CD4-positive, alpha-beta T cell treated with Interleukin-6 for 4 hours (primary cell): ENCODE measurements at regions not wholly inside any gene's neighbourhood (a gene's known extent, or its start where the extent isn't known, plus 50 kb on each side); places are given as distances from the start of the nearest gene placed in this dataset.

Experiments
- DNase-seq: peaks from one replicate; pipeline ENCODE4 v3.0.0-alpha.2; 2020; ENCODE audit warnings: mixed read lengths

DNA sequence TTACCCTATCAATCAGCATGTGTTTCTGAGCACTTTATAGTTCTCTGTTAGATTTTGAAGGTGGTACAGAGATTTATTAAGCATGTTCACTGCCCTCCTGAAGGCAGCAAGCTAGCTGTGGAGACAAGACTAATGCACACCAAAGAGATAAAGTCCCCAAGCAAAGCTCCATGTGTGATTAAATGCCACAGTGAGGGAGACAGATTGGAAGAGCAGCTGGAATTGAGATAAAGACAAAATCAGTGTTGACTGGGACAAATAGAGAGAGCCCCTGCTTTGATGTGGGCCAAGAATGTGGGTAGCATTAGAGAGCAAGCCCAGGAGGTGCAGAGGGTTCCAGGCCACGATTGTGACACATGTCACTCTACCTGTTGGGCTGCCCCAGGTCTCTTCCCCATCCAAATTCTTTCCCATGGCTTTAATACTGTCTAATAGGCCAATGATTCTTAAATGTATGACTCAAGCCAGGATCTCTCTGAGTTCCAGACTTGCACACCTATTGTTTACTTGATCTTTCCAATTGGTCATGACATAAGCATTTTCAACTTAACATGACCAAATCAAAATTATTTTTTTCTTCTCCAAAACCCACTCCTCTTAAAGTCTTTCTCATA, 60.1 kb upstream of the ZC3H12C start:
- DNase-seq, result no peak

DNA sequence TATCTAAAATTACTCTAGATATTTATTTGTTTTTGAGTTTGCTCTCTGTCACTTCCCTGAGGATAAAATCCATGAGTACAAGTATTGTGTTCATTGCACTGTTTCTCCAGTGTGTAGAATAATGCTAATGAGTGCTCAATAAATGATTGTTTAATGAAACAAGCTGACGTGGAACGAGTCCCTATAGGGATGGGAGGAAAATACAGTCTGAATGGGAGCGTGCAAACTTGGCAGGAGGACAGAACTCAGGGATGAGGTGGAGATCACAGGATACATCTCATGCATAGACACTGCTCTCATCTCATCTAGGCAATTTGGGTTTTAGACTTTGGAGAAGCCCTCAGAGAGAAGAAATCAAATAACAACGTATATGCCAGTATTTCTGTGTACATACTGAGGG, 58.4 kb upstream of the ZC3H12C start:
- DNase-seq, result no peak

DNA sequence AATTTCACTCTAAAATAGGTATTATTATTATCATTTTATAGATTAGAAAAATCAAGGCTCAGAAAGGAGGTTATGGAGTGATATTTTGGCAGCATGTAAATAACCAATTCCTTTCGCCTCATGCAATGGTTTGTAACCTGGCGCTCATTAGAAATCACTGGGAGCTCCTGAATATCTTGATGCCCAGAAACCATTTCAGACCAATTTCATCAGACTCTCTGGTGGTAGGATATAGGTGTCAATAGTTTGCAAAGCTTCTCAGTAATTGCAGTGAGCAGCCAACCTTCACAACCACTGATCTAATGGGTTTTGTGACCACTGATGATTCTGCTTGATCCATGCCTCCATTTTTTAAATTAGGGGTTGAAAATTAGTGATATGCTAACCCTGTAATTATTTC, 57.8 kb upstream of the ZC3H12C start:
- no peak for DNase-seq

DNA sequence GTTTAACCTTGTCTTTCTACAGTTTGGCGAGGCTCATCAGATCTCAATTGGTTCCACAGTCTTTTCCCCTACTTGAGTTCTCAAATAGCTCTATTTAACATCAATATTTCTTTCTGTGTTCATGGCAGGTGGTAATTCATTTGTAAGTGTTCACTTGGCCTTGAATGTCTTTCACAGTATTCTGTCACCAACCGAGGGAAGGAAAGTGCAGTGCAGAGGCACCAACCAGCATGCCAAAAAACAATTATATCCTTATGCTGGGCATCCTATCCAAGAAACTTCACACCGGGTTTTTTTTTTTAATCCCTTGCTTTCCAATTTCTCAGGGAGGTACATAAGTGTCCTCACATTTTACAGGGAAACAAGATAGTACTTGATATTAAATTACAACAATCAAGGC, 55.0 kb upstream of the ZC3H12C start:
- DNase-seq, result no peak
